ENCODE measurements at regions not wholly inside any gene's neighbourhood (a gene's known extent, or its start where the extent isn't known, plus 50 kb on each side); places are given as distances from the start of the nearest gene placed in this dataset.

DNA sequence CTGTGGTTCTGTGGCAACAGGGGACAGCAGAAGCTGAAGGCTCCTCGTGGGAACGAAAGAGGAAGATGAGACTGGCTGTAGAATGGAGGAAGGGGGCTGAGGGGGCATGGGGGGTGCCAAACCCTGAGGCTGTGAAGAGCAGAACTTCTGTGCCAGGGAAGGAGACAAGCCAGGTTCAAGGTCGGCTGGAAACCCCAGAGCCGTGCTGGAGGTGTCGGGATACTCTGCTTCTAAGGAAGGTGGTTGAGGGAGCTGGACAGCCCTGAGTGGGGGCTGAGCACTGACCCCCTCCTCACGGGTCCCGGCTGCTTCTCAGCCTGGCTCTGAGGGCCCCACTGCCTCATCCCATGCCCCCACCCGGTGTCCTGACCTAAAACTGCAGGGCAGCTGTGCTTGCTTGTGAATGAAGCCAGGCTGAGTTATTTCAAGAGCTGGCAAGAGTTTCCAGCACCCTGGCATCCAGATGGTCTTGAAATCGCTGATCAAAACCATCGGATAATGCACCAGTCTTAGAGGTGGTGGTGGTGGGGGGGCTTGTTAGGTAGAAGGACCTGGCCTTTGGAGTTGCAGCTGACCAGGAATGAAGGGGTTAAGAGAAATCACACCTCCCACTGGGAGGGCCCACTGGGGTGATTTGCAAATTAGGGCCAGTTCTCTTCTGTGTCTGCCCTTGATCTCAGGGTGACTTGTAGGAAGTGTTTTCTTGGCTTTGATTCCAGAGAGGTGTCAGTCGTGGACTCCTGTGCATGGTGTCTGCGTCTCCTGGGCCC is 218.9 kb upstream of the C1orf174 start:
- TF ChIP-seq POLR2A (IDR thresholded peaks at IDR 0.05; ENCODE audit: low read depth, low read length) = no peak
- no peak for TF ChIP-seq SPI1 (IDR thresholded peaks at IDR 0.05; ENCODE audit: low read depth, low read length)
